HL-60 (cell line): ENCODE measurements at regions not wholly inside any gene's neighbourhood (a gene's known extent, or its start where the extent isn't known, plus 50 kb on each side); places are given as distances from the start of the nearest gene placed in this dataset.

Source experiments
- CTCF ChIP-seq: IDR thresholded peaks from one replicate; pipeline ENCODE4 v1.5.1; 2011; ENCODE audit warnings: low read length, control low read depth, inconsistent platforms; ENCODE audit not compliant: insufficient read depth
- SPI1 ChIP-seq: IDR thresholded peaks from 2 replicates; pipeline ENCODE4 v1.6.1; 2012; ENCODE audit warnings: low read depth, mild to moderate bottlenecking, borderline replicate concordance

- TF ChIP-seq CTCF (no peak), SPI1 (no peak)
Measured at GRCh38 chr3:30098653-30099455, 507.5 kb upstream of the TGFBR2 start.
